HUES48 (cell line): ENCODE measurements at regions not wholly inside any gene's neighbourhood (a gene's known extent, or its start where the extent isn't known, plus 50 kb on each side); places are given as distances from the start of the nearest gene placed in this dataset.

Experiments
- H3K27ac ChIP-seq: one replicate; pipeline ENCODE4 v1.7.0; 2013; ENCODE audit warnings: low read depth, low read length, inconsistent platforms
- H3K27me3 ChIP-seq: 2 replicates; pipeline ENCODE4 v1.6.1; 2013; ENCODE audit warnings: mild to moderate bottlenecking, low read length; ENCODE audit not compliant: control insufficient read depth, insufficient read depth
- H3K36me3 ChIP-seq: 2 replicates; pipeline ENCODE4 v1.6.1; 2013; ENCODE audit warnings: low read length; ENCODE audit not compliant: control insufficient read depth, insufficient read depth
- H3K4me1 ChIP-seq: 2 replicates; pipeline ENCODE4 v1.6.1; 2013; ENCODE audit warnings: mild to moderate bottlenecking, low read length; ENCODE audit not compliant: control insufficient read depth, insufficient read depth
- H3K4me3 ChIP-seq: 2 replicates; pipeline ENCODE4 v1.5.1; 2013; ENCODE audit warnings: mild to moderate bottlenecking, low read depth, low read length
- H3K9ac ChIP-seq: 2 replicates; pipeline ENCODE4 v1.6.1; 2013; ENCODE audit warnings: mild to moderate bottlenecking, low read depth, low read length, moderate library complexity
- H3K9me3 ChIP-seq: 2 replicates; pipeline ENCODE4 v1.6.1; 2013; ENCODE audit warnings: low read length; ENCODE audit not compliant: control insufficient read depth, insufficient read depth

DNA sequence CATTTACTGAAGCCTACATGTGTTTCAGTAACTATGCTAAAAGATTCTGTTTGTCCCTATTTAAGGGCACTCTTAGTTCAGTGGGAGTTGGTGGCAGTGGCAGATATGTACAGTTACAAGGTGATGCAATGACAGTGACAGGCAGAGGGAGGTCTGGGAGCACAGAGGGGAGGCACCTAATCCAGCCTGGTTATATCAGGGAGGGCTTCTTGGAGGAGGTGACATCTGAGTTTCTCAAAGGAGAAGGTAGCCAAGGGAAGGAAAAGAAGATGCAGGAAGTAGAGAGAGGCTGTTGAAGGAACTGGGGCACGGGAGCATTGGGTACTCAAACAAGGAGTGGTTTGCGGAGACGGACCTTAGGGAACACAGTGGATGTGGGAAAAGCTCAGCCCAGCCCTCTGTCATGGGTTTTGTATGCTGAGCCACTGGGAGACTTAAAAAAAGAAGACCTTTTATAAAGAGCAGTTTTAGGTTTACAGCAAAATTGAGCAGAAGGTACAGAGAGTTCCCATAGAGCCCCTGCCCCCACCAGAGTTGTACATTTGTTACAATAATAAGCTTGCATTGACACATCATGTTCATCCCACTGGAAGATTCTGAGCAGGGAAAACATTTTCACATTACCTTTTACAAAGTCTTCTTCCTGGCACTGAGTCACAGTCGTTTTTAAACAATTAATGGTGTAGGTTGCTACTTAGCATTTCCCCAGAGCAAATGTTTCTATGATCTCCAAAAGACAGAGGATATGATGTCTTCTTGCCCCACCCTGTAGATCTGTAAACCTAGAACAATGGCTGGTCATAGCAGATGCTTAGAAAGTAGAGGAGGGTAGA, 83.0 kb upstream of the TAF1B start:
- Histone ChIP-seq H3K27ac (no peak overlapping the region), H3K36me3 (no peaks in the 10 kb centered on the region), H3K4me1 (peaks cover 11% of the 10 kb centered on the region), H3K9me3 (no peaks in the 10 kb centered on the region), H3K9ac (no peak overlapping the region), H3K4me3 (no peak overlapping the region), H3K27me3 (peaks cover 6% of the 10 kb centered on the region; the same call in 1 of the 2 replicates)

- H3K27me3 ChIP-seq = peaks cover 6% of the 10 kb centered on the region; the same call in 1 of the 2 replicates
- no peak overlapping the region for H3K9ac ChIP-seq
- no peaks in the 10 kb centered on the region for H3K9me3 ChIP-seq
- no peak overlapping the region for H3K27ac ChIP-seq
- no peaks in the 10 kb centered on the region for H3K36me3 ChIP-seq
- H3K4me1 ChIP-seq = peaks cover 11% of the 10 kb centered on the region
- no peak overlapping the region for H3K4me3 ChIP-seq
Measured at GRCh38 chr2:9760902-9761228, 82.4 kb upstream of the TAF1B start.

- Histone ChIP-seq H3K4me3 (no peak overlapping the region), H3K9ac (no peak overlapping the region), H3K27ac (no peak overlapping the region), H3K36me3 (no peaks in the 10 kb centered on the region), H3K4me1 (peaks cover 15% of the 10 kb centered on the region), H3K9me3 (no peaks in the 10 kb centered on the region), H3K27me3 (peaks cover 5% of the 10 kb centered on the region; the same call in 1 of the 2 replicates)
Measured at GRCh38 chr2:9761577-9761976, 81.7 kb upstream of the TAF1B start.

DNA sequence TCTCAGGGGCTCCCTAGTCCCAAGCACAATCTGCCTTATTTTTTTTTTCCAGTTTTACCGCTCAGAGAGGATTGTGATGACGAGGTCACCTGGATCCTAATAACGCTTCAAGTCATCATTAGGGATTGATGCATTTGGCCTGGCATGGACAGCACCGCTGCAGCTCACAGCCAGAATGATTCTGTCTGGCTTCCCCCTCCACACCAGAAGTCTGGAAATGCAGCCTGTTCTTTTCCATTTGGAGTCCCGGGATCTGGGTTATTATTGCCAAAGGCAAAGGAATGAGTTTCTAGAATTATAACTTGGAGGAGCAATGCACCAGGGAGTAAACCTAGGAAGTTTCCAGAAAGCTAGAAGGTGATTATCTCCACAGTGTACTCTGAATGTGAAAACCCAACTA, 81.1 kb upstream of the TAF1B start:
- H3K36me3 ChIP-seq = no peaks in the 10 kb centered on the region
- H3K4me1 ChIP-seq = peaks cover 15% of the 10 kb centered on the region
- no peak overlapping the region for H3K27ac ChIP-seq
- no peak overlapping the region for H3K9ac ChIP-seq
- H3K4me3 ChIP-seq = no peak overlapping the region
- no peaks in the 10 kb centered on the region for H3K27me3 ChIP-seq
- H3K9me3 ChIP-seq = no peaks in the 10 kb centered on the region

DNA sequence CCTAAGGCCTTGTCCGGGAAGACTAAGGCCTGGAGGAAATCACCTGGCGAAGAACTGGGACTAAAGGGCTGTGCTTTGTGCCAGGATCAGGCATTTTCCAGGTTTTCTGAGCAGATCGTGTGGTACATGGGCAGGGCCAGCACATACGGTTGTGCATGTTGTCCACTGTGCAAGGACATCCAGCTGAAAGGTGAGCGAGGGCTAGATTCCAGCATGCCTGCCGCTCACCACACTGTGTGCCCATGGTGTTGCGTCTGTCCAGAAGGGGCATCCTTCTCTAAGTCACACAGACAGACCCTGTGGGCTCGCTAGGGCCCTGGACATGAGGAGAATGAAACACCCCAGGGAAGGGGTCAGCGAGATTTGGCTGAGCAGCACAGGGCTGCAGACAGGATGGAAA, 80.3 kb upstream of the TAF1B start:
- no peak overlapping the region for H3K4me3 ChIP-seq
- H3K4me1 ChIP-seq = peaks cover 15% of the 10 kb centered on the region
- no peaks in the 10 kb centered on the region for H3K36me3 ChIP-seq
- H3K27me3 ChIP-seq = no peaks in the 10 kb centered on the region
- H3K9me3 ChIP-seq = no peaks in the 10 kb centered on the region
- H3K27ac ChIP-seq = no peak overlapping the region
- no peak overlapping the region for H3K9ac ChIP-seq

DNA sequence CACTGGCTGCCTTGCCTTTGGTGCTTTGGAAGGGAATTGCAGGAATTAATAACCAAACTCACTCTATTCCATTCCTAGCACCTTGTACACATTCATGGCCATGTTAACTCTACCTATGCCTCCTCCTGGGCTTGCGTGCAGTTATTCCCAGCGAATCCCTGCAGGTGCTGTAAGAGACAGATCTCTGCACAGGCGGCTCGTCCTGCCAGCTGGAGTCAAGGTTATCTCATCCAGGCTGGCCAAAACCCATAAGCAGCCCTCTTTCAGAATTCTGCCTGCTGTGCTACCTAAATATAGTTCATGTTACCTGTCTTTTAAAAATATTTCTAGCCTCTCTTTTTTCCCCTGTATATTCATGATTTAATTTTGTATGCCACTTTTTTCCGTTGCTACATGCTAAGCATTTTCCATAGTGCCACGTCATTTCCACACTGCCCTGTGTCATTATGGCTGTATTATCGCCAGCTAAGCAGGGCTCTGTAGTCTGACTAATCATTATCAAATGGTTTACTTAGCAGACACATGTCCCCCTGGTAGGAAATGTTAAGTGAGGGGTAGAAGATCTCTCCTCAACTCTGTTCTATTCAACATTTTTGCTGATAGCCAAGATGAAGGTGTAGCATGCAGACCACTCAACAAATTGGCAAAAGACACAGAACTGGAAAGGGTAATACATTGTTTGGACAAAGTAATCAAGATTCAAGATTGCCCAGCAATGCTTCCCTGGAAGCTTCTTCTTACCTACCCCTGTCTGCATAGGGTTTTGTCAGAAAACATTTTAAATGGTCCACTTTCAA, 79.7 kb upstream of the TAF1B start:
- Histone ChIP-seq H3K36me3 (no peaks in the 10 kb centered on the region), H3K4me1 (peaks cover 14% of the 10 kb centered on the region), H3K27ac (no peak overlapping the region), H3K4me3 (no peak overlapping the region), H3K27me3 (no peaks in the 10 kb centered on the region), H3K9ac (no peak overlapping the region), H3K9me3 (no peaks in the 10 kb centered on the region)

DNA sequence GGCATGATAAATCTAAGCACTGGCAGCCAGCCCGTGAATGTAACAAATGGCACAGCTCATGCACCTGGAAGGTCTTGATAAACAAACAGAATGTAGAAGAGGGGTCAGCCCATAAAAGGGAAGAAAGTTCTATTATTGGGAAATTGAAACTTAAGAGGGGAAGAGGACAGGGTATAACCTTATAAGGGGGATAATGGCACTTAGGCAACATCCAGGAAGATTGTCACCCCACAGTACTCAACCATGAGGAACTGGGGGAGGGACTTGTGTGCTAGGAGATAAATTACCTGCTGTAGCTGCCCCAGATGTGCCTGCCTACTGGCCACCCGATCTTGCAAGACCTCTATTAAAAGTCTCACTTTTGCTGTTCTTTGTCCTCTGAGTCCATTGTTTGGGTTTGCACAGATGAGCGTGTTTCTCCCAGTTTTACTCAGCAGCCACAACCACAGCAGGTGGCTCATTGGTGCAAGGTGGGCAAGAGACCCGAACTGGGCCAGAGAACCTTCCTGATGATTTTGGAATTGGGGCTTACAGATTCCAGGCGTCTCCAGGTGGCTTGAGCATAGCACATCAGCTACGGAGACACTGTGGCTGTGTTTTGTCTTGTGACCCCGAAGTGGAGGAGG, 79.0 kb upstream of the TAF1B start:
- no peaks in the 10 kb centered on the region for H3K9me3 ChIP-seq
- H3K4me3 ChIP-seq = no peak overlapping the region
- H3K9ac ChIP-seq = no peak overlapping the region
- H3K27me3 ChIP-seq = no peaks in the 10 kb centered on the region
- H3K27ac ChIP-seq = no peak overlapping the region
- no peaks in the 10 kb centered on the region for H3K36me3 ChIP-seq
- H3K4me1 ChIP-seq = peaks cover 20% of the 10 kb centered on the region; the same call in 1 of the 2 replicates

- Histone ChIP-seq H3K4me1 (peaks cover 28% of the 10 kb centered on the region), H3K27me3 (peaks cover 2% of the 10 kb centered on the region; the same call in 1 of the 2 replicates), H3K4me3 (no peak overlapping the region), H3K9ac (no peak overlapping the region), H3K36me3 (no peaks in the 10 kb centered on the region), H3K27ac (no peak overlapping the region), H3K9me3 (no peaks in the 10 kb centered on the region)
Measured at GRCh38 chr2:9765611-9766531, 77.4 kb upstream of the TAF1B start.

GRCh38 chr2:9767656-9768281, 75.5 kb upstream of the TAF1B start:
- Histone ChIP-seq H3K27ac (no peak overlapping the region), H3K4me1 (peaks cover 33% of the 10 kb centered on the region), H3K36me3 (no peaks in the 10 kb centered on the region), H3K27me3 (peaks cover 2% of the 10 kb centered on the region; the same call in 1 of the 2 replicates), H3K9me3 (no peaks in the 10 kb centered on the region), H3K4me3 (no peak overlapping the region), H3K9ac (no peak overlapping the region)

DNA sequence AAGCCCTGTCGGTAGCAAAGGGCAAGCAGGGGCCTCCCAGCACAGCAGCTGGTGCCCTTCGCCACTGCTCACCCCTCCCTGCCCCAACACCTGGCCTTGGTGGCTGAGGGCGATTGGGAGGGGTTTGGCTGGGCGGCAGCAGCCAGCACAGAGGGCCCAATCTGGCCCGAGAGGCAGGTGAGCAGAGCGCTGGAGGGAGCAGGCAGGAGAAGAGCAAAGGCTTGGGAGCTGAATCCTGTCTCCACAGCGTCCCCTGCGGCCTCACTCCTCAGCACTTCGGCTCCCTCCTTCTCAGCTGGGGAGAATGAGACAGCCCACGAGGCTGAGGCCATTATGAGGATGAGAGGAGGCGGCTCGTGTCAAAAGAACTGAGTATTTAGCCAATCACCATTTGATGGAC, 74.9 kb upstream of the TAF1B start:
- Histone ChIP-seq H3K36me3 (no peaks in the 10 kb centered on the region), H3K9me3 (no peaks in the 10 kb centered on the region), H3K4me3 (no peak overlapping the region), H3K4me1 (peaks cover 33% of the 10 kb centered on the region), H3K27ac (no peak overlapping the region), H3K27me3 (peaks cover 2% of the 10 kb centered on the region; the same call in 1 of the 2 replicates), H3K9ac (no peak overlapping the region)
